LNCaP clone FGC (cell line): ENCODE measurements at regions not wholly inside any gene's neighbourhood (a gene's known extent, or its start where the extent isn't known, plus 50 kb on each side); places are given as distances from the start of the nearest gene placed in this dataset.
"Not testable (repeated sequence)": the region's sequence is repeated elsewhere in the genome, so short reads cannot be mapped to it uniquely, and the experiment has no call there.

Experiments used
- DNase-seq: peaks from one replicate; pipeline ENCODE4 v3.0.0-alpha.2; 2011; ENCODE audit warnings: low read depth
- H3K4me3 ChIP-seq: 2 replicates; pipeline ENCODE4 v1.5.1; 2011; ENCODE audit warnings: mild to moderate bottlenecking, low read depth, low read length, control low read depth
- CTCF ChIP-seq: IDR thresholded peaks from 2 replicates; pipeline ENCODE4 v1.5.1; 2012; ENCODE audit warnings: mild to moderate bottlenecking; ENCODE audit not compliant: control insufficient read depth, insufficient read depth; ENCODE audit errors: extremely low read depth

- H3K4me3 ChIP-seq: no peak overlapping the region
- TF ChIP-seq CTCF: no peak
- no peak for DNase-seq
Measured at GRCh38 chr12:34126805-34127204, 104.5 kb downstream of the ALG10 start.

GRCh38 chr12:34127379-34127778, 105.1 kb downstream of the ALG10 start:
- not testable (repeated sequence) for DNase-seq, H3K4me3 ChIP-seq

- no peak for TF ChIP-seq CTCF
- no peak for DNase-seq
- H3K4me3 ChIP-seq: no peak overlapping the region
Measured at GRCh38 chr12:34142430-34142829, 120.1 kb downstream of the ALG10 start.

- no peak for TF ChIP-seq CTCF
- DNase-seq: no peak
- H3K4me3 ChIP-seq: no peak overlapping the region
Measured at GRCh38 chr12:34151019-34151418, 128.7 kb downstream of the ALG10 start.

GRCh38 chr12:34163443-34163842, 141.1 kb downstream of the ALG10 start:
- TF ChIP-seq CTCF: no peak
- H3K4me3 ChIP-seq: no peak overlapping the region
- peak; percentile 76 for DNase-seq

GRCh38 chr12:34166427-34167060, 144.2 kb downstream of the ALG10 start:
- H3K4me3 ChIP-seq: no peak overlapping the region
- TF ChIP-seq CTCF: no peak
- no peak for DNase-seq

- H3K4me3 ChIP-seq, DNase-seq: not testable (repeated sequence)
Measured at GRCh38 chr12:34168507-34168906, 146.2 kb downstream of the ALG10 start.

- H3K4me3 ChIP-seq: no peak overlapping the region
- TF ChIP-seq CTCF: peak; percentile 55
- DNase-seq: no peak
Measured at GRCh38 chr12:34186492-34186891, 164.2 kb downstream of the ALG10 start.
